Neural cell (in vitro differentiated cells): ENCODE measurements at regions not wholly inside any gene's neighbourhood (a gene's known extent, or its start where the extent isn't known, plus 50 kb on each side); places are given as distances from the start of the nearest gene placed in this dataset.

Source experiments
- H2AFZ ChIP-seq: fragments of 200-600, 300-800 bp; sonication (generic), shearing (Covaris generic); 2 replicates; pipeline ENCODE4 v1.6.0; 2014; ENCODE audit warnings: low read depth, mild to moderate bottlenecking, antibody characterized with exemption, low read length, moderate library complexity
- H3F3A ChIP-seq: fragments of 200-600 bp; shearing (Covaris generic); 2 replicates; pipeline ENCODE4 v1.6.1; 2016; ENCODE audit warnings: mild to moderate bottlenecking, moderate library complexity, mixed read lengths, antibody characterized with exemption, low read length; ENCODE audit not compliant: insufficient read depth, poor library complexity, severe bottlenecking
- H3K27ac ChIP-seq: fragments of 200-600, 300-800 bp; sonication (generic), shearing (Covaris generic); 2 replicates; pipeline ENCODE4 v1.5.1; 2014; ENCODE audit warnings: mild to moderate bottlenecking, low read length, moderate library complexity
- H3K27me3 ChIP-seq: fragments of 300-800, 200-600 bp; sonication (generic), shearing (Covaris generic); 2 replicates; pipeline ENCODE4 v1.6.0; 2014; ENCODE audit warnings: mild to moderate bottlenecking, low read depth, low read length, moderate library complexity; ENCODE audit not compliant: insufficient read depth
- H3K36me3 ChIP-seq: fragments of 300-800, 200-600 bp; sonication (generic), shearing (Covaris generic); 2 replicates; pipeline ENCODE4 v1.5.1; 2014; ENCODE audit warnings: mild to moderate bottlenecking, antibody characterized with exemption, low read length, moderate library complexity; ENCODE audit not compliant: insufficient read depth
- H3K4me2 ChIP-seq: fragments of 300-800, 200-600 bp; sonication (generic), shearing (Covaris generic); 2 replicates; pipeline ENCODE4 v1.6.0; 2014; ENCODE audit warnings: mild to moderate bottlenecking, low read length
- H3K4me3 ChIP-seq: fragments of 300-800, 200-600 bp; sonication (generic), shearing (Covaris generic); 2 replicates; pipeline ENCODE4 v1.5.1; 2014; ENCODE audit warnings: mild to moderate bottlenecking, low read length, moderate library complexity
- H3K79me2 ChIP-seq: fragments of 200-600 bp; shearing (Covaris generic); replicated peaks from 2 replicates; pipeline ENCODE4 v1.6.0; 2014; ENCODE audit warnings: mild to moderate bottlenecking, low read length, moderate library complexity; ENCODE audit not compliant: insufficient read depth
- H3K9ac ChIP-seq: fragments of 300-800, 200-600 bp; sonication (generic), shearing (Covaris generic); 2 replicates; pipeline ENCODE4 v1.6.1; 2016; ENCODE audit warnings: mild to moderate bottlenecking, low read length, mixed read lengths
- H3K9me2 ChIP-seq: fragments of 200-600 bp; shearing (Covaris generic); 2 replicates; pipeline ENCODE4 v1.6.1; 2016; ENCODE audit warnings: mild to moderate bottlenecking, low read length, mixed read lengths; ENCODE audit not compliant: insufficient read depth
- H3K9me3 ChIP-seq: fragments of 200-600, 300-800 bp; sonication (generic), shearing (Covaris generic); 2 replicates; pipeline ENCODE4 v1.6.1; 2016; ENCODE audit warnings: mild to moderate bottlenecking, mixed run types, low read length, moderate library complexity, mixed read lengths
- H4K20me1 ChIP-seq: fragments of 200-600 bp; shearing (Covaris generic); 2 replicates; pipeline ENCODE4 v1.6.1; 2016; ENCODE audit warnings: mild to moderate bottlenecking, mixed run types; ENCODE audit not compliant: insufficient read depth
- EP300 ChIP-seq: fragments of 450-650 bp; conservative IDR thresholded peaks from 2 replicates; pipeline ENCODE4 v1.6.1; 2014; ENCODE audit warnings: antibody characterized with exemption, mild to moderate bottlenecking, moderate library complexity; ENCODE audit not compliant: poor library complexity, severe bottlenecking
- EZH2 ChIP-seq: fragments of 200-600, 300-800 bp; shearing (Covaris generic), sonication (generic); IDR thresholded peaks from 2 replicates; pipeline ENCODE4 v1.6.1; 2014; ENCODE audit warnings: antibody characterized with exemption, low read length, borderline replicate concordance, mild to moderate bottlenecking; ENCODE audit not compliant: insufficient read depth, poor library complexity, severe bottlenecking
- MXI1 ChIP-seq: fragments of 450-650 bp; conservative IDR thresholded peaks from 2 replicates; pipeline ENCODE4 v1.6.1; 2014; ENCODE audit warnings: antibody characterized with exemption, mild to moderate bottlenecking; ENCODE audit not compliant: poor library complexity, severe bottlenecking
- POLR2AphosphoS5 ChIP-seq: IDR thresholded peaks from 2 replicates; pipeline ENCODE4 v1.6.1; 2012
- RAD21 ChIP-seq: fragments of 450-650 bp; conservative IDR thresholded peaks from 2 replicates; pipeline ENCODE4 v1.6.1; 2014; ENCODE audit warnings: antibody characterized with exemption, mild to moderate bottlenecking, moderate library complexity
- SMC3 ChIP-seq: fragments of 450-650 bp; conservative IDR thresholded peaks from 2 replicates; pipeline ENCODE4 v1.6.1; 2014; ENCODE audit warnings: antibody characterized with exemption, mild to moderate bottlenecking, moderate library complexity; ENCODE audit not compliant: poor library complexity
- TAF1 ChIP-seq: IDR thresholded peaks from 2 replicates; pipeline ENCODE4 v1.6.1; 2012; ENCODE audit warnings: low read depth
- TF ChIP-seq, protein P1 (sequence below): IDR thresholded peaks from 2 replicates; pipeline ENCODE4 v1.6.1; 2012; ENCODE audit warnings: borderline replicate concordance
- TF ChIP-seq, protein P2 (sequence below): fragments of 450-650 bp; IDR thresholded peaks from 2 replicates; pipeline ENCODE4 v1.5.1; 2014; ENCODE audit warnings: antibody characterized with exemption, mild to moderate bottlenecking, moderate library complexity; ENCODE audit not compliant: poor library complexity, severe bottlenecking

GRCh38 chr6:21808551-21809242 is 215.1 kb downstream of the SOX4 start:
- Histone ChIP-seq H3K9me2 (no peaks in the 10 kb centered on the region), H3K36me3 (no peaks in the 10 kb centered on the region), H3F3A (no peaks in the 10 kb centered on the region), H3K27ac (no peak overlapping the region), H2AFZ (no peak overlapping the region), H3K4me2 (no peak overlapping the region), H3K27me3 (no peaks in the 10 kb centered on the region), H4K20me1 (no peaks in the 10 kb centered on the region), H3K79me2 (no peaks in the 10 kb centered on the region), H3K9me3 (no peaks in the 10 kb centered on the region), H3K4me3 (no peak overlapping the region), H3K9ac (no peak overlapping the region)
- TF ChIP-seq TAF1: no peak
- TF ChIP-seq RAD21: no peak
- TF ChIP-seq, protein P1, sequence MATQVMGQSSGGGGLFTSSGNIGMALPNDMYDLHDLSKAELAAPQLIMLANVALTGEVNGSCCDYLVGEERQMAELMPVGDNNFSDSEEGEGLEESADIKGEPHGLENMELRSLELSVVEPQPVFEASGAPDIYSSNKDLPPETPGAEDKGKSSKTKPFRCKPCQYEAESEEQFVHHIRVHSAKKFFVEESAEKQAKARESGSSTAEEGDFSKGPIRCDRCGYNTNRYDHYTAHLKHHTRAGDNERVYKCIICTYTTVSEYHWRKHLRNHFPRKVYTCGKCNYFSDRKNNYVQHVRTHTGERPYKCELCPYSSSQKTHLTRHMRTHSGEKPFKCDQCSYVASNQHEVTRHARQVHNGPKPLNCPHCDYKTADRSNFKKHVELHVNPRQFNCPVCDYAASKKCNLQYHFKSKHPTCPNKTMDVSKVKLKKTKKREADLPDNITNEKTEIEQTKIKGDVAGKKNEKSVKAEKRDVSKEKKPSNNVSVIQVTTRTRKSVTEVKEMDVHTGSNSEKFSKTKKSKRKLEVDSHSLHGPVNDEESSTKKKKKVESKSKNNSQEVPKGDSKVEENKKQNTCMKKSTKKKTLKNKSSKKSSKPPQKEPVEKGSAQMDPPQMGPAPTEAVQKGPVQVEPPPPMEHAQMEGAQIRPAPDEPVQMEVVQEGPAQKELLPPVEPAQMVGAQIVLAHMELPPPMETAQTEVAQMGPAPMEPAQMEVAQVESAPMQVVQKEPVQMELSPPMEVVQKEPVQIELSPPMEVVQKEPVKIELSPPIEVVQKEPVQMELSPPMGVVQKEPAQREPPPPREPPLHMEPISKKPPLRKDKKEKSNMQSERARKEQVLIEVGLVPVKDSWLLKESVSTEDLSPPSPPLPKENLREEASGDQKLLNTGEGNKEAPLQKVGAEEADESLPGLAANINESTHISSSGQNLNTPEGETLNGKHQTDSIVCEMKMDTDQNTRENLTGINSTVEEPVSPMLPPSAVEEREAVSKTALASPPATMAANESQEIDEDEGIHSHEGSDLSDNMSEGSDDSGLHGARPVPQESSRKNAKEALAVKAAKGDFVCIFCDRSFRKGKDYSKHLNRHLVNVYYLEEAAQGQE: no peak
- TF ChIP-seq EP300: no peak
- TF ChIP-seq, protein P2, sequence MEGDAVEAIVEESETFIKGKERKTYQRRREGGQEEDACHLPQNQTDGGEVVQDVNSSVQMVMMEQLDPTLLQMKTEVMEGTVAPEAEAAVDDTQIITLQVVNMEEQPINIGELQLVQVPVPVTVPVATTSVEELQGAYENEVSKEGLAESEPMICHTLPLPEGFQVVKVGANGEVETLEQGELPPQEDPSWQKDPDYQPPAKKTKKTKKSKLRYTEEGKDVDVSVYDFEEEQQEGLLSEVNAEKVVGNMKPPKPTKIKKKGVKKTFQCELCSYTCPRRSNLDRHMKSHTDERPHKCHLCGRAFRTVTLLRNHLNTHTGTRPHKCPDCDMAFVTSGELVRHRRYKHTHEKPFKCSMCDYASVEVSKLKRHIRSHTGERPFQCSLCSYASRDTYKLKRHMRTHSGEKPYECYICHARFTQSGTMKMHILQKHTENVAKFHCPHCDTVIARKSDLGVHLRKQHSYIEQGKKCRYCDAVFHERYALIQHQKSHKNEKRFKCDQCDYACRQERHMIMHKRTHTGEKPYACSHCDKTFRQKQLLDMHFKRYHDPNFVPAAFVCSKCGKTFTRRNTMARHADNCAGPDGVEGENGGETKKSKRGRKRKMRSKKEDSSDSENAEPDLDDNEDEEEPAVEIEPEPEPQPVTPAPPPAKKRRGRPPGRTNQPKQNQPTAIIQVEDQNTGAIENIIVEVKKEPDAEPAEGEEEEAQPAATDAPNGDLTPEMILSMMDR: no peak
- no peak for TF ChIP-seq MXI1
- TF ChIP-seq POLR2AphosphoS5: no peak
- TF ChIP-seq EZH2: no peak
- no peak for TF ChIP-seq SMC3

GRCh38 chr6:21811484-21811883 is 217.9 kb downstream of the SOX4 start:
- no peaks in the 10 kb centered on the region for H3F3A ChIP-seq
- TF ChIP-seq EP300 (no peak), EZH2 (no peak), TAF1 (no peak), RAD21 (no peak), POLR2AphosphoS5 (no peak), MXI1 (no peak), SMC3 (no peak)
- TF ChIP-seq, protein P2: no peak
- TF ChIP-seq, protein P1: no peak
- H3K9me2 ChIP-seq: no peaks in the 10 kb centered on the region
- H3K4me2 ChIP-seq: no peak overlapping the region
- no peak overlapping the region for H3K9ac ChIP-seq
- H4K20me1 ChIP-seq: no peaks in the 10 kb centered on the region
- no peaks in the 10 kb centered on the region for H3K9me3 ChIP-seq
- no peaks in the 10 kb centered on the region for H3K27me3 ChIP-seq
- no peak overlapping the region for H3K27ac ChIP-seq
- H2AFZ ChIP-seq: no peak overlapping the region
- H3K79me2 ChIP-seq: no peaks in the 10 kb centered on the region
- no peaks in the 10 kb centered on the region for H3K36me3 ChIP-seq
- H3K4me3 ChIP-seq: no peak overlapping the region
